Activated CD8-positive, alpha-beta memory T cell treated with anti-CD3 and anti-CD28 coated beads, Interleukin-2, amount 10 ng/mL, durations not matched to agents 7 days and 5 days (primary cell): ENCODE measurements at regions not wholly inside any gene's neighbourhood (a gene's known extent, or its start where the extent isn't known, plus 50 kb on each side); places are given as distances from the start of the nearest gene placed in this dataset.
A peak's percentile ranks its signal among the peaks of the same experiment; 100 is the strongest.
"Not testable (repeated sequence)": the region's sequence is repeated elsewhere in the genome, so short reads cannot be mapped to it uniquely, and the experiment has no call there.

Experiments
- ATAC-seq: fragments of 150-1000 bp; cut with Tn5 transposase; one replicate; pipeline ENCODE4 v1.10.0; 2021; ENCODE audit warnings: moderate library complexity
- CTCF ChIA-PET: fragments of 350-600 bp; sonication (Branson Sonifier 250); formaldehyde crosslinking; loops from one replicate; lab custom pipeline; 2021; ENCODE audit warnings: antibody characterized with exemption; lab: Charles Lee
- DNase-seq: peaks from one replicate; pipeline ENCODE4 v3.0.0-alpha.2; 2020
- H3K27ac Mint-ChIP-seq: one replicate; pipeline ENCODE4 v1.8.0; 2021; ENCODE audit warnings: mild to moderate bottlenecking, mixed read lengths
- H3K27me3 Mint-ChIP-seq: one replicate; pipeline ENCODE4 v1.8.0; 2021; ENCODE audit warnings: mixed read lengths
- H3K36me3 Mint-ChIP-seq: one replicate; pipeline ENCODE4 v1.8.0; 2021; ENCODE audit warnings: mild to moderate bottlenecking, mixed read lengths
- H3K4me1 Mint-ChIP-seq: one replicate; pipeline ENCODE4 v1.8.0; 2021; ENCODE audit warnings: mixed read lengths
- H3K4me3 Mint-ChIP-seq: one replicate; pipeline ENCODE4 v1.8.0; 2021; ENCODE audit warnings: mild to moderate bottlenecking, moderate library complexity, mixed read lengths
- H3K9me3 Mint-ChIP-seq: one replicate; pipeline ENCODE4 v1.8.0; 2022; ENCODE audit warnings: low read depth, mixed read lengths

DNA sequence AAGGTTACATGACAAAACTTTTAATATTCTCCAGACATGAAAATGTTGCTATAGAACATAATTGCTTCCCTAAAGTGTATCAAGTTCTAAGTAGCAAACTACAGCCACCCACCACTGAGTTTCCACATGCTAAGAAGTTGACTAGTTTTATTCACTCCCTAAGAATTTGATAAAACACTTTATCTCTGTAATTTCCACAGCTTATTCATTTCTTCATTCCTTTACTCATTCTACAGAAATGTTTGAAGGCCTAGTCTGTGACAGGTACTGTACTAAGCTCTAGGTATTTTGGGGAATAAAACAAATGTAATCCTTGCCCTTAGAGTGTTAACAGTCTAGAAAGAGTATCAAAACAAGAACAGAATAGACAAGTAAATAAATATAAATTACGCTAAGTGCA lies 101.8 kb upstream of the DIAPH3 start:
- H3K27me3 Mint-ChIP-seq = no peaks in the 10 kb centered on the region

DNA sequence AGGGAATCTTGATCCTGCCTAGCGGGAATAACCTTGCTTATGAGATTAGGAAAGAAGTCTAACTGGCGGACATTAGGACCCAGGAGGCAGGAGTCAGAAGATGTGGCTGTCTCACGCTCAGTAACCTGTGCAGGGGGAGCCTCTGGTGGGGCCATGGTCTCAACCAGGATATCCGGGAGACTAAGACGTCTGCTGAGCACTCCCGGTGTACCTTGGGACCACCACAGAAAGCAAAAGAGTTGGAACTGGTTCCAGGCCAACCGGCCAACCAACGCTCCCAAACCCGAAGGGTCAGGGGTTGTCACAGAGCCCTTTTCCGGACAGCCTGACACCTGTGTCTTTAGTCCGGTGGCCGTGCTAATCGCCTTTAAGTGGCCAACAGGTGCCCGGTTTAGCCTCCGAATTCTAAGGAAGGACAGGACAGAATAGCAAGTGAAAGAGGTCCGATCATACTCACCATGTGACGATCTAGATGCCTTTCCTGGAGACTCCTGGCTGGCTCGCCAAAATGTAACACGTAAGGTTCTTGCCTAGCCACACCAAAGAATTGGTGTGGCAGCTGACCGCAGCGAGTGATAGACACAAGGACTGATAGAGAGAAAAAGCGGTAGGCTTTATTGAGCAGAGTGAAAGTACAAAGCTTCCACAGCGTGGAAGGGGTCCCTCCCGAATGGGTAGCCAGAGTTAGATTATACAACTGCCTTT lies 103.9 kb upstream of the DIAPH3 start:
- H3K4me1 Mint-ChIP-seq = no peaks in the 10 kb centered on the region
- no peaks in the 10 kb centered on the region for H3K9me3 Mint-ChIP-seq
- CTCF ChIA-PET = no interaction called here
- no peak overlapping the region for H3K27ac Mint-ChIP-seq
- no peaks in the 10 kb centered on the region for H3K36me3 Mint-ChIP-seq
- H3K4me3 Mint-ChIP-seq = no peak overlapping the region
- DNase-seq = peak; percentile 68
- peaks cover 2% of the 10 kb centered on the region for H3K27me3 Mint-ChIP-seq
- peak; percentile 88 for ATAC-seq

More for the DNA sequence above, 101.8 kb upstream of the DIAPH3 start:
- H3K9me3 Mint-ChIP-seq = no peaks in the 10 kb centered on the region
- H3K36me3 Mint-ChIP-seq = no peaks in the 10 kb centered on the region
- DNase-seq (no peak), ATAC-seq (no peak)
- CTCF ChIA-PET = no interaction called here
- no peak overlapping the region for H3K4me3 Mint-ChIP-seq
- no peak overlapping the region for H3K27ac Mint-ChIP-seq
- no peaks in the 10 kb centered on the region for H3K4me1 Mint-ChIP-seq

DNA sequence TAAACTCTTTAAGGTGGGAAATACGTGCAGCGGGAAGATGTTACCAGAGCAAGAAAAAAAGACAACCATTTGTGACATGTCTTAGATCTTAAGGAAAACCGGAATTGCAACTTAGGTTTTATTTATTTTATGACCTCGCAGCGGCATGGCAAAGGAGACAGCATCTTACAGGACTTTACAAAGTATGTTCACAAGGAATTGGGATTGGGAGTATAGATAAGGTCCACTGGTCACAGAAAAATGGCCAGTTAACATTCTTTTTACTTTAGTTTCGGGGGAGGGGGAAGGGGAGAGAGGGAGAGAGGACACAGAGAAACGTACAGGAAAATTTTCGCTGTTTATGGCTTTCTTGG lies 104.5 kb upstream of the DIAPH3 start:
- Mint-ChIP-seq H3K9me3 (no peaks in the 10 kb centered on the region), H3K27me3 (peaks cover 2% of the 10 kb centered on the region), H3K27ac (no peak overlapping the region), H3K4me3 (no peak overlapping the region), H3K36me3 (no peaks in the 10 kb centered on the region), H3K4me1 (no peaks in the 10 kb centered on the region)
- CTCF ChIA-PET = no interaction called here
- ATAC-seq = no peak
- DNase-seq = no peak

DNA sequence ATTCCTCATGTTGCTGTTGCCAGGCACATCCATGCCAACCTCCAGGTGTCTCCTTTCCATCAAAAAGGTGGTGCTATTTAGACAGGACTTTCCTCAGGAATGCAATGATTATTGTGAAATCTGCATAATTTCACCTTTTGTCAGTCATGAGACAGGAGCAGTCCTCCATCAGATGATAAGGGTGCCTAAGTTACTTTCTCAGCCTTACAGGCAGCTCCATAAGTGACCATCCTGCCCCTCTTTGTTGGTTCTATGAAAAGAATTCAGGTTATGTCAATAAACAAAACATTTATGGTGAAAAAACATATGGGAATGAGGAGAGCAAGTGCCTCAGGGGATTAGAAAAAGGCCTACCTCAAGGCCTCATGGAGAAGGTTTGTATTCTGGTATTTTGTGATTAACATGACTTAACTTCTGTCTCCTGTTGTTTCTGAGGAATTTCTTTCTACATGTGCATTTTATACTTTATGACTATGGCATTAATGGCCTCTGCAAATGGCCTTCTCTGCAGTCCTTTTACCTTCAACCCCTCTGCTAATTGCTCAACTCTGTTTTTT lies 110.3 kb upstream of the DIAPH3 start:
- Mint-ChIP-seq H3K4me1 (no peaks in the 10 kb centered on the region), H3K36me3 (no peaks in the 10 kb centered on the region), H3K9me3 (no peaks in the 10 kb centered on the region), H3K27me3 (peaks cover 11% of the 10 kb centered on the region), H3K4me3 (no peak overlapping the region), H3K27ac (no peak overlapping the region)
- ATAC-seq = no peak
- no peak for DNase-seq
- CTCF ChIA-PET = no interaction called here

DNA sequence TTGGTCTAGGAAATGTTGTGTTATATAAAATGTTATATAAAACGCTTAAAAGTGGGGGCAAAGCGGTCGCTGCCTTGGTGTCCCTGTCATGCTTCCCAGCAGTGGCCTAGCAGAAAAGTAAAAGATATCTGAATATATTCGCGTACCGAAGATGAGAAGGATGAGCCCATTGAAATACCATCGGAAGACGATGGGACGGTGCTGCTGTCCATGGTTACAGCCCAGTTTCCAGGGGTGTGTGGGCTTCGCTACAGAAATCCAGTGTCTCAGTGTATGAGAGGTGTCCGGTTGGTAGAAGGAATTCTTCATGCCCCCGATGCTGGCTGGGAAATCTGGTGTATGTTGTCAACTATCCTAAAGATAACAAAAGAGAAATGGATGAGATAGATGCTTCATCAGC lies 110.9 kb upstream of the DIAPH3 start:
- ATAC-seq = no peak
- no peak overlapping the region for H3K27ac Mint-ChIP-seq
- no peak for DNase-seq
- H3K36me3 Mint-ChIP-seq = no peaks in the 10 kb centered on the region
- no peaks in the 10 kb centered on the region for H3K9me3 Mint-ChIP-seq
- H3K4me3 Mint-ChIP-seq = no peak overlapping the region
- H3K27me3 Mint-ChIP-seq = peaks cover 11% of the 10 kb centered on the region
- no peaks in the 10 kb centered on the region for H3K4me1 Mint-ChIP-seq
- CTCF ChIA-PET = no interaction called here

DNA sequence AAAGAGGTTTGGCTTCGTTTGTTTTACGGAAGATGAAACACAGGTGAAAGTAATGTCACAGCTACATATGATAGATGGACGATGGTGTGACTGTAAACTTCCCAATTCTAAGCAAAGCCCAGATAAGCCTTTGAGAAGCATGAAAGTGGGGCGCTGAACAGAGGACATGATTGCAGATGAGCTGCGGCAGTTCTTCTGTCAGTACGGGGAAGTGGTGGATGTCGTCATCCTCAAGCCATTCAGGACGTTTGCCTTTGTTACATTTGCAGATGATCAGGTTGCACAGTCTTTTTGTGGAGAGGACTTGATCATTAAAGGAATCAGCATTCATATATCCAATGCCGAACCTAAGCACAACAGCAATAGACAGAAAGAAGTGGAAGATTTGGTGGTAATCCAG lies 111.5 kb upstream of the DIAPH3 start:
- Mint-ChIP-seq H3K4me3 (no peak overlapping the region), H3K27me3 (peaks cover 11% of the 10 kb centered on the region), H3K27ac (no peak overlapping the region), H3K9me3 (no peaks in the 10 kb centered on the region), H3K4me1 (no peaks in the 10 kb centered on the region), H3K36me3 (no peaks in the 10 kb centered on the region)
- ATAC-seq (no peak), DNase-seq (no peak)
- CTCF ChIA-PET = no interaction called here

DNA sequence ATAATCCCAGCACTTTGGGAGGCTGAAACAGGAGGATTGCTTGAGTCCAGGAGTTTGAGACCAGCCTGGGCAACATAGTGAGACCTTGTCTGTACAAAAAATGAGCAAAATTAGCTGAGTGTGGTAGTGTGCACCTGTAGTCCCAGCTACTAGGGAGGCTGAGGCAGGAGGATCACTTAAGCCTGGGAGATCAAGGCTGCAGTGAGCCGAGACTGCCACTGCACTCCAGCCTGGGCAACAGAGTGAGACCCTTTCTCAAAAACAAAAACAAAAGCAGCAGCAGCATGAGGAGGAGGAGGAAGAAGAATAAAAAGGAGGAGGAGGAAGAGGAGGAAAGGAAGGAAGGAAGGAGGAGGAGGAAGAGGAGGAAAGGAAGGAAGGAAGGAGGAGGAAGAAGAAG lies 116.5 kb upstream of the TDRD3 start:
- H3K4me1 Mint-ChIP-seq, H3K27ac Mint-ChIP-seq, CTCF ChIA-PET, DNase-seq, H3K9me3 Mint-ChIP-seq, ATAC-seq, H3K4me3 Mint-ChIP-seq, H3K36me3 Mint-ChIP-seq: not testable (repeated sequence)
- peaks cover 11% of the 10 kb centered on the region for H3K27me3 Mint-ChIP-seq

DNA sequence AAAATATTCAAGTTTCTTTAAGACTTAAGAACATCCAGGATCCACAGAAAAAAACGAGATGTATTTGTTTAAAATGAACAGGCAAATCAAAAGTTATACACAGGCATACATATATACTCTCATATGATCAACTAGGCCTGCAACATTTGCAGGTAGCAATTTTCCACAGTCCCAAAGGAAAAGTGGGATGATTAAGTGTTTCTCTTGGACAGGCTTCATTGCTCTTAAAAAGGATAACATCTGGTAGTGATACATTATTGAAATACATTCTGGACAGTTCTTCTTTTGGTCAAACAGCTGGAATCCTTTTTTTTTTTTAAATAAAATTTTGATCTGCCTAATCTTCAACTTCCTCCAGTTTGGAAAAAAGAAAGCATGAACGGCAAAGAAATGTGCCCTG lies 114.8 kb upstream of the TDRD3 start:
- peaks cover 11% of the 10 kb centered on the region for H3K27me3 Mint-ChIP-seq
- CTCF ChIA-PET = no interaction called here
- no peaks in the 10 kb centered on the region for H3K9me3 Mint-ChIP-seq
- no peaks in the 10 kb centered on the region for H3K36me3 Mint-ChIP-seq
- no peak for ATAC-seq
- no peak overlapping the region for H3K27ac Mint-ChIP-seq
- no peak overlapping the region for H3K4me3 Mint-ChIP-seq
- DNase-seq = no peak
- no peaks in the 10 kb centered on the region for H3K4me1 Mint-ChIP-seq

DNA sequence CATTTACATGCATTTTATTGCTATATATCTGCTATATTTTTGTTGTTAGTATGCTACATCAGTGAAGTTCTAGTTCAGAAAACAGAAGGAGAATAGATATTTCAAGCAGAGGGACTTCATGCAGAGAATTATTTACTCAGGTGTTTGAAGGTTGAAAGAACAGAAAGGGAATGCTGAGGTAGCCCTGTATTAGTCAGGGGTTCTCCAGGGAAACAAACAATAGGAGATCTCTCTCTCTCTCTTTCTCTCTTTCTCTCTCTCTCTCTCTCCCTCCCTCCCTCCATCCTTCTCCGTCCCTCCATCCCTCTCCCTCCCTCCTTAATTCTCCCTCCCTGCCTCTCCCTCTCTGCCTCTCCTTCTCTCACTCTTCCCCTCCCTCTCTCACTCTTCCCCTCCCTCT lies 114.3 kb upstream of the TDRD3 start:
- no peak for DNase-seq
- H3K4me3 Mint-ChIP-seq = no peak overlapping the region
- H3K27ac Mint-ChIP-seq = no peak overlapping the region
- no peaks in the 10 kb centered on the region for H3K4me1 Mint-ChIP-seq
- CTCF ChIA-PET = no interaction called here
- peaks cover 11% of the 10 kb centered on the region for H3K27me3 Mint-ChIP-seq
- H3K36me3 Mint-ChIP-seq = no peaks in the 10 kb centered on the region
- H3K9me3 Mint-ChIP-seq = no peaks in the 10 kb centered on the region
- ATAC-seq = no peak

DNA sequence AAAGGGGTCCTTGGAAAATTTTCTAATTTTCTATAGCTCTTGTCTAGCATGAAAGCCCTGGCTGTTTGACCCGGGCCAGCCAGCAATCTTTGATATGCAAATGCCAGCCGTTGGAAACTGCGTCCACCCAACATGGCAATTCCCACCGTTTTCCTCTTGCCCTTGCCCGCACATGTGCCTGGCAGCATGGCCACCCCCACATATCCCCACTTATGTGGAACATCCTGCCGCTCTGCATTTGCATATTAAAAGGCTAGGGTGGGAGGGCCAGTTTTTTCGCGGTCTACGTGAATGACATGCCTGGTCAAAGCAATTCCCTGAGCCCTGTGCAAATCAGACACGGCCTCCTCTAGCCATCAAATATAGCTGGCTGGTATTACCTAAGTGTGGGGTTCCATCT lies 110.3 kb upstream of the TDRD3 start:
- no peak overlapping the region for H3K27ac Mint-ChIP-seq
- DNase-seq = no peak
- peaks cover 2% of the 10 kb centered on the region for H3K4me1 Mint-ChIP-seq
- peaks cover 2% of the 10 kb centered on the region for H3K27me3 Mint-ChIP-seq
- no peak for ATAC-seq
- H3K36me3 Mint-ChIP-seq = no peaks in the 10 kb centered on the region
- CTCF ChIA-PET = no interaction called here
- H3K9me3 Mint-ChIP-seq = no peaks in the 10 kb centered on the region
- no peak overlapping the region for H3K4me3 Mint-ChIP-seq

DNA sequence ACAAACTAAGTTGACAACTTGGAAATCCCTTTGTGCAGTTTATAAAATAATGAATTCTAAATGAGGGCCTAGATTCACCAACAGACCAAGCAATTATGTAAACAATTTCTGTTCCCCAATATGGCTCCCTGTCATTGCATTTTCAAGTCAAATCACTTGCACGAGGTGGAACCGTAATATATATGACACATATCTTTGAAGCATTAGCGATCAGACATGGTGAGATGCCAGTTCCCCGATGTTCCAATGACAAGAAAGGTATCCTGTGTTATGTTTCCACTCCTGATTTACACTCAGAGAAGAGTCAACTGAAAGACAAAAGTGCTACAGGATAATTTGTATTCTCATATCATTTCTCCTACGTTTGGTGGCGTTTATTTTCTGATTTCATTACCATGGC lies 108.5 kb upstream of the TDRD3 start:
- no peak for ATAC-seq
- H3K4me1 Mint-ChIP-seq = peaks cover 2% of the 10 kb centered on the region
- no peak overlapping the region for H3K4me3 Mint-ChIP-seq
- H3K27ac Mint-ChIP-seq = no peak overlapping the region
- no peak for DNase-seq
- no peaks in the 10 kb centered on the region for H3K36me3 Mint-ChIP-seq
- H3K9me3 Mint-ChIP-seq = no peaks in the 10 kb centered on the region
- H3K27me3 Mint-ChIP-seq = peaks cover 5% of the 10 kb centered on the region
- CTCF ChIA-PET = no interaction called here

DNA sequence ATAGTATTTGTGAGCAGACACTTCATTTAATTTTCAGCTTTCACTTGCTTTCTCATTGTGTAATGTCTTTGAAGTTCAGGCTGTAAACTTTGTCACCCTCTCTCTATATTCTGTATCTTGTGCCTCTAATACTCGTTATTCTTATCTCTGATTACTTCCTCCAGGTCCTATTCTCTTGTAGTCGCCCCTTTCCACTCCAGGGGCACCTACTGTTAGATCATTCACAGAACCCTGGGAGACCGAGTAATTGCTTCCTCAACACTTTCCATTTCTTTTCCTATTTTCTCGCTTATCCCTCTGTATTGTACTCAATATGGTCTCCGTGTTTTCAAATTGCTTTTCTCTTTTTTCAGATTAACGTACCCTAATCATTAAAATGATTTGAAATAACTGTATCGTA lies 93.9 kb upstream of the TDRD3 start:
- ATAC-seq = no peak
- CTCF ChIA-PET = no interaction called here
- Mint-ChIP-seq H3K27ac (no peak overlapping the region), H3K36me3 (no peaks in the 10 kb centered on the region), H3K9me3 (no peaks in the 10 kb centered on the region), H3K4me3 (no peak overlapping the region), H3K27me3 (peaks cover 23% of the 10 kb centered on the region), H3K4me1 (no peaks in the 10 kb centered on the region)
- DNase-seq = no peak

DNA sequence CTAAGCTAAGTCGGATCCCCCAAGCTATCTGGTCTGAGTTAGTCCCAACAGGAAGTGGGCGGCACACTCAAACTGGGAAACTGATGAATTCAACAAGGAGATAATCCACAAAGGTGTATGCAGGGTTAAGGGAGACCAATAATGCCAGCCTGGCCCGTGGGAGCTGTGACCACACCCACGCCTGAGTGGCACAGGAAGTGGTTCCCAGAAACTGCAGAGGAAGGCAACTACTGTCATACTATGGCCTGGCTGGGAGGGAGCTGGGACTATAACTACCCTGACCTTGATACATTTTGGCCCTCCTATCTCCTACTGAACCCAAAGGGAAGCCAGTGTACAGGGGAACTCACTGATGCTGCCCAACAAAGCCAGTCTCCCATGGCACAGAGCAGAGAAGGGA lies 85.5 kb upstream of the TDRD3 start:
- DNase-seq (no peak), ATAC-seq (no peak)
- Mint-ChIP-seq H3K36me3 (no peaks in the 10 kb centered on the region), H3K27ac (no peak overlapping the region), H3K9me3 (no peaks in the 10 kb centered on the region), H3K4me3 (no peak overlapping the region), H3K27me3 (no peaks in the 10 kb centered on the region), H3K4me1 (peaks cover 13% of the 10 kb centered on the region)
- CTCF ChIA-PET = no interaction called here

DNA sequence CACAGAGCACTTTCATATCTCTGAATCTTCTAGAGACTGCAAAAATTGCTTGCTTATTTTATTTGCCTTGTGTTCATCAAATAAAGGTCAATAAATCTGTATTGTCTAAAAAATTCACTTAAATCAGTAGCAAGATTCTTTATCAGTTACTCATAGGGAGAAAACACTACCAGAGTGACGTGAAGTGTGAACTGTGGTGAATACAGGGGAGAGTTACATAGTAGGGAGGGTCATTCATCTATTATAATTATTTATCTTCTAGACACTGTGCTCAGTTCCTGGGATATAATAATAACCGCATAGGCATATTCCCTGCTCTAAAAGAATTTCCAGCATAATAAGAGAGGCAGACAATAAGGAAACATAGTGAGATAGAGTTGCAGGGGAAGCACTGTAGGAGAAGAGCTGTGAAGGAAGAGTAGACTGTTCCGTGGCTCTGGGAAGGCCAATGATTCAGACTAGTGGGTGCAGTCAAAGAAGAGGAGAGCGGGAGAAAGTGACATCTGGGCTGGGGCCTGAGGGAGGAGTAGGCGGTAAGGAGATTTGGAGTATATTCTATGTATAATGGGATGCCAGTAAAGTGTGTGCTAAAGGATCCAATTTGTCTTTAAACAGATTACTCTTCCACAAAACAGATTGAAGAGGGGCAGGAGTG lies 84.0 kb upstream of the TDRD3 start:
- ATAC-seq (no peak), DNase-seq (no peak)
- no peaks in the 10 kb centered on the region for H3K9me3 Mint-ChIP-seq
- H3K27ac Mint-ChIP-seq = no peak overlapping the region
- H3K36me3 Mint-ChIP-seq = no peaks in the 10 kb centered on the region
- peaks cover 13% of the 10 kb centered on the region for H3K4me1 Mint-ChIP-seq
- CTCF ChIA-PET = no interaction called here
- H3K4me3 Mint-ChIP-seq = no peak overlapping the region
- peaks cover 7% of the 10 kb centered on the region for H3K27me3 Mint-ChIP-seq
